GM10248 (cell line): ENCODE measurements at regions not wholly inside any gene's neighbourhood (a gene's known extent, or its start where the extent isn't known, plus 50 kb on each side); places are given as distances from the start of the nearest gene placed in this dataset.

Experiments
- CTCF ChIA-PET: fragments of 300-600 bp; sonication (Branson Sonifier 250); formaldehyde crosslinking; extraction: SDS; loops from one replicate; lab custom pipeline; 2021; ENCODE audit warnings: antibody characterized with exemption; lab: Yijun Ruan, JAX
- POLR2A ChIA-PET: fragments of 350-650 bp; sonication (Branson Sonifier 250); formaldehyde crosslinking; extraction: SDS; loops from one replicate; lab custom pipeline; 2020; ENCODE audit warnings: antibody characterized with exemption; lab: Yijun Ruan, JAX
- DNase-seq: peaks from one replicate; pipeline ENCODE4 v3.0.0; 2012; ENCODE audit errors: extremely low spot score
- TF ChIP-seq, protein P1 (sequence below): IDR thresholded peaks from 2 replicates; pipeline ENCODE4 v1.5.1; 2012; ENCODE audit warnings: mild to moderate bottlenecking, low read depth; ENCODE audit errors: extremely low read depth, missing control alignments, control extremely low read depth

DNA sequence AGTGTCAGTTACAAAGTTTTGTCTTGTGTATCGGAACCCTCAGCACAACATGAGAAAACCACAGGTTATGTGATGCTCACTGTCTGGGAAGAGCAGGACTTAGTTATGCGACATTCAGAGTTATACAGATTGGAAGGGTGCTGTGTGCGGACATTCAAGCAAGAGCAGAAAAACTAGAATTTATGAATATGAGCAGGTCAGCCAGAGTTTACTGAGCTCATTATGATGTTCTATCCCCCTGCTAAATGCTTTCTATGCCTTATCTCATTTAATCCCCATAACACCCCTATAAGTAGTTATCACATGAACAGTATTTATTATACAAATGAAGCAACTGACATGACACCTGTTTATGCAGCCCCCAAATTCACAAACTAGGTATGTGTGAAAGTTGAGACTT, 1083.2 kb downstream of the FLRT2 start:
- POLR2A ChIA-PET, result no interaction called here
- TF ChIP-seq, protein P1, sequence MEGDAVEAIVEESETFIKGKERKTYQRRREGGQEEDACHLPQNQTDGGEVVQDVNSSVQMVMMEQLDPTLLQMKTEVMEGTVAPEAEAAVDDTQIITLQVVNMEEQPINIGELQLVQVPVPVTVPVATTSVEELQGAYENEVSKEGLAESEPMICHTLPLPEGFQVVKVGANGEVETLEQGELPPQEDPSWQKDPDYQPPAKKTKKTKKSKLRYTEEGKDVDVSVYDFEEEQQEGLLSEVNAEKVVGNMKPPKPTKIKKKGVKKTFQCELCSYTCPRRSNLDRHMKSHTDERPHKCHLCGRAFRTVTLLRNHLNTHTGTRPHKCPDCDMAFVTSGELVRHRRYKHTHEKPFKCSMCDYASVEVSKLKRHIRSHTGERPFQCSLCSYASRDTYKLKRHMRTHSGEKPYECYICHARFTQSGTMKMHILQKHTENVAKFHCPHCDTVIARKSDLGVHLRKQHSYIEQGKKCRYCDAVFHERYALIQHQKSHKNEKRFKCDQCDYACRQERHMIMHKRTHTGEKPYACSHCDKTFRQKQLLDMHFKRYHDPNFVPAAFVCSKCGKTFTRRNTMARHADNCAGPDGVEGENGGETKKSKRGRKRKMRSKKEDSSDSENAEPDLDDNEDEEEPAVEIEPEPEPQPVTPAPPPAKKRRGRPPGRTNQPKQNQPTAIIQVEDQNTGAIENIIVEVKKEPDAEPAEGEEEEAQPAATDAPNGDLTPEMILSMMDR, result no peak
- CTCF ChIA-PET, result no interaction called here
- no peak for DNase-seq

- POLR2A ChIA-PET, result no interaction called here
- CTCF ChIA-PET, result no interaction called here
- TF ChIP-seq, protein P1, result no peak
- DNase-seq, result no peak
Measured at GRCh38 chr14:86604561-86604960, 1074.6 kb downstream of the FLRT2 start.

GRCh38 chr14:86602263-86602662, 1072.3 kb downstream of the FLRT2 start:
- CTCF ChIA-PET, result no interaction called here
- no peak for DNase-seq
- POLR2A ChIA-PET, result no interaction called here
- TF ChIP-seq, protein P1, result no peak

GRCh38 chr14:86601813-86602212, 1071.9 kb downstream of the FLRT2 start:
- TF ChIP-seq, protein P1, result no peak
- no peak for DNase-seq
- CTCF ChIA-PET, result no interaction called here
- POLR2A ChIA-PET, result no interaction called here

GRCh38 chr14:86597279-86597678, 1067.3 kb downstream of the FLRT2 start:
- DNase-seq, result no peak
- ChIA-PET CTCF (no interaction called here), POLR2A (no interaction called here)
- TF ChIP-seq, protein P1, result no peak

- POLR2A ChIA-PET, result no interaction called here
- CTCF ChIA-PET, result no interaction called here
- TF ChIP-seq, protein P1, result no peak
- peak; percentile 2 for DNase-seq
Measured at GRCh38 chr14:86596024-86596423, 1066.1 kb downstream of the FLRT2 start.

GRCh38 chr14:86575141-86575540, 1045.2 kb downstream of the FLRT2 start:
- TF ChIP-seq, protein P1, result no peak
- no peak for DNase-seq
- ChIA-PET CTCF (interaction anchor here (1.1 kb wide), 1 partner anchor 9 kb away, joined by 3 read pairs; no protein-coding TSS in a partner anchor), POLR2A (no interaction called here)
